ENCODE measurements at regions not wholly inside any gene's neighbourhood (a gene's known extent, or its start where the extent isn't known, plus 50 kb on each side); places are given as distances from the start of the nearest gene placed in this dataset.
"Not testable (repeated sequence)": the region's sequence is repeated elsewhere in the genome, so short reads cannot be mapped to it uniquely, and the experiment has no call there.

GRCh38 chr7:76971201-76971600 lies 61.0 kb downstream of the SPDYE17 start:
- DNase-seq: not testable (repeated sequence)

DNA sequence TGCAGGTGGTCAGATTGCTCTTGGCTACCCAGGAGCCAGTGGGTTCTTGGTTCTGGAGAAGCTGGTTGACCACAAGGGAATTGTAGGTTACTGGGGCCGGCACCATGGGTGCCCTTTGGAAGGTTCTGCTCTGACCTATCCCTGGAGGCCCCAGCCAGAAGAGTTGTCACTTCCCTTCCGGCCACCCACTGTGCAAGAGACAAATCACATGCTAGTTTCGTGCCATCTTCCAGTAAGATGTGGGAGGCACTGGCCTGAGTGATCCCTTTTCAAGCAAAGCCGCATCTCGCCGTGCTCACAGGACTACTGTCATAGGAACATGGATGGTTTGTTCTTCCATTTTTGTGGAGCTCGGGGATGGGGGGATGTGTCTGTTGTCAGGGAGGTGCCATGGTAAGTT lies 62.3 kb downstream of the SPDYE17 start:
- DNase-seq: not testable (repeated sequence)

- not testable (repeated sequence) for DNase-seq
Measured at GRCh38 chr7:76965731-76966548, 66.2 kb downstream of the SPDYE17 start.

GRCh38 chr7:76964050-76964449 lies 68.1 kb downstream of the SPDYE17 start:
- not testable (repeated sequence) for DNase-seq

DNA sequence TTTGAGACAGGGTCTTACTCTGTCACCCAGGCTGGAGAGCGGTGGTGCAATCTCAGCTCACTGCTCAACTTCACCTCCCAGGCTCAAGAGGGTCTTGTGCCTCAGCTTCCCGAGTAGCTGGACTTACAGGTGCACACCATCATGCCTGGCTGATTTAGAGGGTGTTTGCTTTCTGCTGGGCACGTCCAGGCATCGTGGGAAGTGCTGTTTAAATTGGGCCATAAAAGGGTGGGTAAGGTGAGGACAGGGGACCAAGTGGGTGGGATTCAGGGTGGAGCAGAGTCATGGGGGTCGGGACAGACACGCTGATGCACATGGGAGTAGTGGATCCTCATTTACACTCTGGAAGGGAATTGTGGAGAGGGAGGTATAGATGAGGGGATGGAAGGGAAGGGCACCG lies 69.1 kb downstream of the SPDYE17 start:
- DNase-seq: not testable (repeated sequence)

DNA sequence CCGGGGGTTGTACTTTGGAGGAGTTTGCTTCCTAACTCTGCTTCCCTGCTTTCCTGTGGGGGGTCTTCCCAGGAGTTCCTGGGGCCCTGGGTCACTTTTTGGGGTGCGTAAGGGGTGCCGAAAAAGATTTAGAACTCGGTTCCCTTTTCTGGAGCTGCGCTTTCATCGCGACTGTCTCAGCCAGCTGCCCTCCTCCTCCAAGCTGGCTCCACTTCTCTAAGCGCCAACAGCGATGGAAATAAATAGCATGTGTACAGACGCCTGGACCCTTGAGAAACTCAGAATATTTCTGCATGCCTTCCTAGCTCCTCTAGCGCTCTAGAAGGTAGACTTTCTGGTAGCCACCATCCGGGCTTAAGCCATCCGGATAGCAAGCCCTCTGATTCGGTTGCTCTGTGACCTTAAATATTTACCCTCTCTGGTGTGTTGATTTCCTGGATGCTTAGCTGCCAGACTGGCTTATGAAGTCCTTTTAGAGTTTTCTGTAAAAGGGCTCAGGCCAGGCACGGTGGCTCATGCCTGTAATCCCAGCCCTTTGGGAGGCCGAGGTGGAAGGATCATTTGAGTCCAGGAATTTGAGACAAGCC lies 71.7 kb downstream of the SPDYE17 start:
- not testable (repeated sequence) for DNase-seq

- DNase-seq: not testable (repeated sequence)
Measured at GRCh38 chr7:76959573-76960399, 72.4 kb downstream of the SPDYE17 start.

GRCh38 chr7:76956531-76956930 lies 75.6 kb downstream of the SPDYE17 start:
- not testable (repeated sequence) for DNase-seq

- DNase-seq: not testable (repeated sequence)
Measured at GRCh38 chr7:76955124-76955523, 77.0 kb downstream of the SPDYE17 start.

- DNase-seq: not testable (repeated sequence)
Measured at GRCh38 chr7:76944603-76945002, 87.6 kb downstream of the SPDYE17 start.

DNA sequence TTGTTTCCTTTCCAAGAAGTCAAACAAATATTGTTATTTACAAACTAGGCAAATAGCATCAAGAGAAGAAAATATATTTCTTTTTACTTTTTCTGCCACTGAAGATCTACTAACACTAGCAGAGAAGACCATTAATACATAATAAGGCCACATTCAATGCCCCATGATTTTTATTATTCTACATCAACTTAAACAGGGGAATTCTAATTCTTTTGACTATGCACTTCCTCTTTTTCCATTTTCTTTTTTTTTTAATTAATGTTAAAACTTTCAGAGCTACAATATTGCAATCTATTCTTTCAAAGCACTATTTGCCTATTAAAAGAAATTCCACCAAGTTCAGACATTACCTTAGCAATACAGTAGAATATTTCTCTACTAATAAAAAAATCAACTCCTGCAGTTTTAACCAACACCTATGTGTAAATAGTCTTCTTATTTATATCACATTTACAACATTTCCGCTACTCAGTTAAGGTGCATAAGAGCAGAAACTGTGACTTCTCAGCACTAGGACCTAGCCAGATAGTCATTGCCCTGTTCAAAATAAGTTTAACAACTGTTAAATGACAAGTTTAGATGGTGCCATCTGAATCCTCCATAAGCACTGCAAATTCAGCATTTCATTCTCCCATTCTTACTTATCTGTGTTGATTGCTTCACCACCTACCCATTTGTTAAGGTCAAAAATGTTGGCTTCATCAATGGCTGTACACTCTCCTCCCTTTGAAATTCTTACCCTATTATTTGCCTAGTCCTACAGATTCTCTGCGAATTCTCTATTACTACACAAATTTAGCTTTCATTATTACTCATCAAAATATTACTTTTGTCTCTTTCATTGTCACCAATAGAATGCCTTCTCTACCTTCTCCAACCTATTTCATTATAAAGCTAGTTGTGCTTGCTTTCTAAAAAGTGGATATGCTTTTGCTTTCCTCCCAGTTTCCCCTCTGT lies 90.1 kb downstream of the SPDYE17 start:
- not testable (repeated sequence) for DNase-seq

DNA sequence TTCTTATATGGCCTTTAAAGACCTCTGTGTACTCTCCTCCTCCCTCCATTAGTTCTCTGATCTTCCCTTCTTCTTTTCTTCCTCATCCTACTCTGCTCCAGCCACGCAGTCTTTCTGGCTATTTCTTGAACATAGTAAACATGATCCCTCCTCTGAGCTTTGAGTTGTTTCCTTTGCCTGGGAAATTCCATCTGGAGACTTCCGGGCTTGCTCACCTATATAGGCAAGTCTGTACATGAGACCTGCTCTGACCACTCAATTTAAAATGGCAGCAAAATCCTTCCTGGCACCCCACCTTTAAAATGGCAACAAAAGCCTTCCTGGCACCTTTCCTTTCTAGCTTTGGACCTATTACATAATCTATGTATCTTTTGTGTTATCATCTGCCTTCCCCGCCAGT lies 94.4 kb downstream of the SPDYE17 start:
- DNase-seq: not testable (repeated sequence)

- DNase-seq: not testable (repeated sequence)
Measured at GRCh38 chr7:76937330-76937729, 94.8 kb downstream of the SPDYE17 start.

DNA sequence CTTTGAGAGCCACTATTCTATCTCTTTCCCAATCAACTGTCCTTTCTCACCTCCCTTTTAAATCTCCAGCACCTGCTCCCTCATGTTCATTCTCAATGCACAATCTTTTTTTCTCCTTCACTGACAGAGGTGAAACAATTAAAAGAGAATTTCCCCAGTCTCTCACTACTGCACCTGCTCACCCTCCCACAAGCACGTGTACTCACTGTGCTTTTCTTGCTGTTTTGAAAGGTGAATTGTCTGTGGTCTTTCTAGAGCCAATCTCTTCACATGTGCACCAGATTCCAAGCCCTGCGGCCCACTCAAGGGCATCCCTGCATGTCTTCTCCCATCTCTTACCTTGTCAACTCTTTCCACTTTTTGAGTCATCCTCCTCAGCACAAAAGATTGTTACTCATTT lies 95.8 kb downstream of the SPDYE17 start:
- not testable (repeated sequence) for DNase-seq

GRCh38 chr7:76934711-76935110 lies 97.5 kb downstream of the SPDYE17 start:
- not testable (repeated sequence) for DNase-seq

GRCh38 chr7:76932957-76933356 lies 99.2 kb downstream of the SPDYE17 start:
- DNase-seq: not testable (repeated sequence)

GRCh38 chr7:76931441-76931840 lies 100.7 kb downstream of the SPDYE17 start:
- DNase-seq: not testable (repeated sequence)

GRCh38 chr7:76930416-76930815 lies 101.7 kb downstream of the SPDYE17 start:
- not testable (repeated sequence) for DNase-seq

DNA sequence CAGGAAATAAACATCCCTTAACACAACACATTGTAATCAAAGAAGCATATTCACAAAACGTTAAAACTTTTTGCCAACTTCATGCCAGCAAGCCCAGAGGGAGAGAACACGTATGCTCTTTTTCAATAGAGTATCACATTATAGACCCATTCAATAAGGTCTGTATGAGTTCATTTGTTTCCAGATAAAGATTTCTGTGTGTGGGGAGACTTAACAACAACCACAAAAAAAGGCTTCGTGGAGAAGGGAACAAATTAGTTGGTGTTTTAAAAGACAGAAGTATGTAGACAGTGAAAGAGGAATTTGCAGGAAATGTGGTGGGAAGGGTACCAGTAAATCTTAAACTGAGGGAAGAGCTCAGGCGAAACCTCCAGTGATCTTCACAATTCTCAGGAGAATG lies 103.4 kb downstream of the SPDYE17 start:
- not testable (repeated sequence) for DNase-seq

GRCh38 chr7:76927741-76928393 lies 104.3 kb downstream of the SPDYE17 start:
- DNase-seq: not testable (repeated sequence)

- DNase-seq: not testable (repeated sequence)
Measured at GRCh38 chr7:76926416-76926815, 105.7 kb downstream of the SPDYE17 start.
